ENCODE measurements at regions not wholly inside any gene's neighbourhood (a gene's known extent, or its start where the extent isn't known, plus 50 kb on each side); places are given as distances from the start of the nearest gene placed in this dataset.

- no peak for DNase-seq (ENCODE audit: low read depth)
Measured at GRCh38 chr16:51391798-51392511, 240.9 kb upstream of the SALL1 start.

- no peak for DNase-seq (ENCODE audit: low read depth)
Measured at GRCh38 chr16:51390877-51391276, 239.8 kb upstream of the SALL1 start.

- DNase-seq (ENCODE audit: low read depth), result no peak
Measured at GRCh38 chr16:51389881-51390280, 238.8 kb upstream of the SALL1 start.

DNA sequence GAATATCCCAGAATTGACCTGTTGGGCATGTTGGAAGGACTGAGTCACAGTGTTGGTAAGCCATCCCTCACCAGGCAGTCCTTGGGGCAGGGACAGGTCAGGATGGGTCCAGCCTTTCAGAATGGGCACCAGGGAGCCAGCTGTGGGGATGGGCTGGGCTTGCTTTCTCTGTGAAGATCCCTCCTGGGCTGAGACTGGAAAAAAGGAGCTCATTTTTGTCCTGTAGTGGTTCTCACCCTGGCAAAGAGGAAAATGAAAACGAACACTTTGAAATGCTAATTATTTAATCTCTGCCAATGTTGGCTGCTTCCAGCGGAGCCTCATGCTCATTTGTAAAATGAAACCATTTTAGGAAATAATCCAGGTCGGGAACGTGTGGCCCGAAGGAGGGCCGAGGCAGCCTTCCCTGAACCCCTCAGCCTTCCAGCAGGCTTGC is 237.5 kb upstream of the SALL1 start:
- DNase-seq (ENCODE audit: low read depth), result no peak

GRCh38 chr16:51383909-51384308 is 232.8 kb upstream of the SALL1 start:
- no peak for DNase-seq (ENCODE audit: low read depth)

DNA sequence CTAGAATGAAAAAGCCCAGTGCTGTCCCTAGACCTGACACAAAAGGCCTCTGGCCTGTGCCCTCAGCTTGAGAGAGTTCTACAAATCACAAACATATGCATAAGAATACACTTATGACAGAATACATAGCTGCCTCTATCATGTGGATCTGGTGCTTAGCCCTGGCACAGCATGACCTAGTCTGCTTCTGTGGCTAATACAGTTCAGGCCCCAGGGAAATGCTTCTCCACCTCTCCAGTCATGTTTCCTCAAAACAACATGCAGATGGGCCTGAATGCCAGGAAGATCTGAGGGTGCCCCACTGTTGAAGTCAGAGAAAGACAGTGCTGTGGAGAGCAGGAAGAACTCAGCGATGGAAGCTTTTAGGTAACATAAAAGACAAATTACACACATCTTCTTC is 231.9 kb upstream of the SALL1 start:
- DNase-seq (ENCODE audit: low read depth), result no peak

DNA sequence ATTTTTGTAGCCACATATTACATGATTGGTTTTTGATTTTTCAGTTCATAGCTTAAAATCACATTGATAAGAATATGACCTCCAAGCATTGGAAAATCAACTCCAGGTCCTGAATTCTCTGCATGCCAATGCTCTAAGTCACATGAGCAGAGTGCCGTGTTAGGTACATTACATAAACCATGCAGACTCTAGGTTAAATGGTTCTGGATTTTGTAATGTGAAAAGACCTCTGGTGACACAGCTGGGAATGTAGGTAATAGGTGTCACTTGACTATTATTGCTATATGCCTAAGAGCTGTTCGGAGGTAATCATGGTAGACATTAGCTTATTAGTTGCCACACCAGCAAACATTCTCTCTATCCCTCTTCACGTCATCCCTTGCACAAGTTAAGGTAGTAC is 231.1 kb upstream of the SALL1 start:
- no peak for DNase-seq (ENCODE audit: low read depth)

DNA sequence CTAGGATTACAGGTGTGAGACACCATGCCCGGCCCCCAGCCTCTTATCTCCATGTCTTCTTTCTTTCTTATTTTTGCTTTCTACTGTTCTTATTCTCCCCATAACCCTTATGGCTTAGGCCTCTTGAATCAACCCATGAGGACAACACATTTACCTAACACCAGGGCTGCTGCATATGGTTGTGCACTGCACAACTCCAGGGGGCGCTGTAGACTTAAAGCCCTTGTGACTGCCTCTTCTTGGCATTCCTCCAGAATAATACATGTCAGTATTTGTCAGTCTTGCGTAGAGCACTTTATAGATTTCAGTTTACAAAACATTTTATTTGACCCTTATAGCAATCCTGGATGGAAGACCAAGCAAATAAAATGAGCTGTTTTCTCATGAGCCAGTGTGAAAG is 225.0 kb upstream of the SALL1 start:
- no peak for DNase-seq (ENCODE audit: low read depth)

DNA sequence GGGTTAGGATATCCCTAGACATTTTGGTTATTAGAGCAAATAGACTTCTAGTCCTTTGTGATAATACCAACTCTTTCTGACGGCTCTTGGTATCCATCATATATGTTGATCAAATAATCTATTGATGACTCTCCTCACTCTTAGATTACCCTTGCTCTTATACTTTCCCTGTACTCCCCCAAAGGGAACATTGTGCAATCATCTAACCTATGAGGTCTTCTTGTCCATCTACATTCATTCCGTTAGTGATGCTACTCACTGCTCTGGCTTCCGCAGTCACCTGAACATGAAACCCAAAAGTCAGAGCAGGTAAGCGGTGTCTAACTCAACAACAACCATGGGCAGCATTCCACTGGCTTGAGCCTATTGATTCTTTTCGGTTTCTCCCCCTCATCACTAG is 223.7 kb upstream of the SALL1 start:
- no peak for DNase-seq (ENCODE audit: low read depth)

GRCh38 chr16:51374346-51374745 is 223.3 kb upstream of the SALL1 start:
- no peak for DNase-seq (ENCODE audit: low read depth)

DNA sequence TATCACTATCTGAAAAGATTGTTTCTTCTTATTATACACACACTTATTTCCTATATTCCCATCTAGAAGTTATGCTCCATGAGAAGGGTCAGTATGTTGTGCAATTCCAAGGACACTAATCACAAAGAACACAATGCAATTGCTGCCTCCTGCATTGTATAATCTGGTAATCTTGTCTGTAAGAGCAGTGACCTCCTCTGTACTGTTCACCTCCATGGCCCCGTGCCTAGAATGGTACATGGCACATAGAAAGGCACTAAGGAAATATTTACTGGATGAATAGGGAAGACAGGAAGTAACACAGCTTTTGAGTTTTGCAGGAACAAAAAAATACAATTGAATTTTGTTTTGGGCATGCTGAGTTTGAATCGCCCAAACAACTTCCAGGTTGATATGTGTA is 214.6 kb upstream of the SALL1 start:
- no peak for DNase-seq (ENCODE audit: low read depth)

DNA sequence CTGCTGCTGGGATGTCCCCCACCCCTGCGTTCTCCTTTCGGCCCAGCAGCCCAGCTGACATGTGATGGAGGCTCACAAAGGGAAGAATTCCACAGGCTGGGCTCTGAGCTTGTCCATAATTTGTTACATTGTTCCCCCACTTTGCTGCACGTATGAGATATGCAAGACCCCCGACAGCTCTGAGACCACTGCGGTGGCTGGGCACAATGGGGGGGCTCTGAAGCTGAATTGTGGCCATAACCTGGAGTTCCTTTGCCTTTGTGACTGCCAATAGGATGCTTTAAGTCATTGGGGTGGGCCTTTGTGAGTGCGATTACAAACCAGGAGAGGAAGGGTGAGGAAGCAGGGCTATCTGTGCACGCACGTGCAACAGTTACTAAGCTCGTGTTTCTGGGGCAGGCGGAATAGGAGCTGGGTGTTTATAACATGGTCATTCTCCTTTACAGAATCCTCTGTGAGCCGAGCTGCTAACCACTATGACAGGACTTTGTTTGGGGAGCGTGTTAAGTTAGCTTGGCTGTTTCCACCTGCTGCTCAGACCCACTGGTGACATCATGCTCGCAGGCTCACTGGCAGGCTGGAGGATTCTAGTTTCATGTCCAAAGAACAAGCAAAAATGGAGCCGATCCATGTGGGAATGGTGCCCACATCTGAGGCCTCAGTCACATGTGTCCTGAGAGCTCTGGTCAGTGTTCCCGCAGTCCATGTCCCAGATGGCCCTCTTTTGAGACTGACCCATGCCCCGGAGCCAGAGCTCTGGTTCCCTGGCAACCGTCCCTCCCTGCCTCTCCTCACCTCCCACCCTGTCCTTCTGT is 208.3 kb upstream of the SALL1 start:
- DNase-seq (ENCODE audit: low read depth), result no peak

DNA sequence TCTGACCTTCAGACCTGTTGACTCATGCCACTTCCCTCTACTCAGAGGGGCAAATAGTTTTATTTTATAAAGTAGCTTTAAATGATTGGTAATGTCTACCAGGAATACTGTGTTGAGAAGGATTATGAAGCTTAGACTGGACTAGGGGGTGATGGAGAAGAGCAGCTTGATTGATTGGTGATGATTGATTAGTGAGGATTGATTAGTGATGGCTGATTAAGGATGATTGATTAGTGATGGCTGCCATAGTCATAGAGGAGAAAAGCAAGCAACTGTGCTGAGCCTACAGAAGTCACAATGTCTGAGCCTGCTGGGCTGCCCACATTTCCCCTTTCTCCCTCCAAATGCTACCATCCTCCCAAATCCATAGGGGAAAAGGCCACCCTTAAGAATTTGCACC is 206.8 kb upstream of the SALL1 start:
- DNase-seq (ENCODE audit: low read depth), result no peak

- DNase-seq (ENCODE audit: low read depth), result no peak
Measured at GRCh38 chr16:51355875-51356274, 204.8 kb upstream of the SALL1 start.

- no peak for DNase-seq (ENCODE audit: low read depth)
Measured at GRCh38 chr16:51355195-51355594, 204.1 kb upstream of the SALL1 start.

DNA sequence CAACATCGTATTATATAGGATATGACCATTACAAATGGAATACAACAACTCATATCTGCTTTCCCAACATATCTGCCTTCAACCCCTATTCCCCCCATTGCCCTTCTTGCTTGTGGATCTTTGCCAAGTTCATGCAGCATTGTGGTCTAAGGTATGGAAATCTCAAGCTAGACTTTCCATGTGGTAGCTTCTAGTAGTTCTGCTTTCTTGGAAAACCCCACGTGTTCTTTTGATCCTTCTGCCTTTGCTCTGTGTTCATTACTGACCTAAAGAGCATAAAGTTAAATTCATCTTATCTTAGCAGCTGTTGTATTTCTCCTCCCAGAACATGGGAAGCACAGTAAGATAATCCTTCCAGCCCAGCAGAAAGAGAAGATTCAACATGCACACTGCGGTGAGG is 202.0 kb upstream of the SALL1 start:
- no peak for DNase-seq (ENCODE audit: low read depth)

GRCh38 chr16:51349626-51350025 is 198.6 kb upstream of the SALL1 start:
- DNase-seq (ENCODE audit: low read depth), result no peak

- no peak for DNase-seq (ENCODE audit: low read depth)
Measured at GRCh38 chr16:51343411-51343810, 192.3 kb upstream of the SALL1 start.

DNA sequence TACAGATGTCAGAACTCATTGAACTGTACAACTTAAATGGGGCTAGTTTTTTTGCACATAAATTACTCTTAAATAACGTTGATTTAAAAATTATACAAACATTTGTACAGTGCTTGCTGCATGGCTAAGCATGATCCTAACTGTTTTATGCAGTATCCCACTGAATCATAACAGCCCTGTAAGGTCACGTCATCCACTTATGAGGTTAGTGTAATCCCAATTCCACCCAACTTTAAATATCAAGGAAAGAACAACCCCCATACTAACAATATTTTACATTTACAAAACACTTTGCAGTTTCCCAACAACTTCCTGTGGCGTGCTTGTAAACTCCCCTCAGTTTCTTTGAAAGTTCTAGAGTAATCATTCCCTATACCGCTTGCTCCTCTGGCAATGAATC is 190.1 kb upstream of the SALL1 start:
- DNase-seq (ENCODE audit: low read depth), result no peak

DNA sequence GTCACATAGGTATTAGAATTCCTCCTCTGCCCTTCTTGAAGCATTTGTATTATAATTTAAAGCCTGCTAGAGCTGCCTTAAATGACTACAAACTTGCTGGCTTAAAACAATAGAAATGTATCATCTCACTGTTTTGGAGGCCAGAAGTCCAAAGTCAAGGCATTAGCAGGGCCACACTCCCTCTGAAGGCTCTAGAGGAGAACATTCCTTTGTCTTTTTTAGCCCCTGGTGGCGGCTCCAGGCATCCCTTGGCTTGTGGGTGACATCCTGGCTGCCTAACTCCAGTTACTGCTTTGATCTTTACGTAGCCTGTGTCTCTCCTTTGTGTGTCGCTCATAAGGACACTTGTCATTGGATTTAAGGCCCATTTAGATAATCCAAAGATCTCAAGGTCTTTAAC is 186.6 kb upstream of the SALL1 start:
- DNase-seq (ENCODE audit: low read depth), result no peak

DNA sequence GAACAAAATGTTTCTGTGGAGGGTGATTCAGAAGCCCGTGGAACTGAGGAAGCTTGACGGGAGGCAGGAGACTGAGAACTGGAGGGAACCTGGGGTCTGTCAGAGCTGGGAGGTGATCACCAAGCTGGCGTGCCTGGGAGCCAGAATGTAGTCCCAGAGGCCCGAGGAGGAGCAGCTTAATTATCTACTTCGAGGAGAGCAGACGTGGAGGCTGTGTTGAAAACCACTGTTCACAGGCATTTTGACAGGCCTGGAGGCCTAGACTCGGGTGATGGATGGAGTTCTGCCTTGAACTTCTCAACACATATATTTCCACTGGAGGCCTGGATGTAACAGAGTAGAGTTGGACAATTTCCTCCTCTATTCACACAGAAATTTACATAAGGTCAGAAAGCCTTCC is 177.7 kb upstream of the SALL1 start:
- no peak for DNase-seq (ENCODE audit: low read depth)

DNA sequence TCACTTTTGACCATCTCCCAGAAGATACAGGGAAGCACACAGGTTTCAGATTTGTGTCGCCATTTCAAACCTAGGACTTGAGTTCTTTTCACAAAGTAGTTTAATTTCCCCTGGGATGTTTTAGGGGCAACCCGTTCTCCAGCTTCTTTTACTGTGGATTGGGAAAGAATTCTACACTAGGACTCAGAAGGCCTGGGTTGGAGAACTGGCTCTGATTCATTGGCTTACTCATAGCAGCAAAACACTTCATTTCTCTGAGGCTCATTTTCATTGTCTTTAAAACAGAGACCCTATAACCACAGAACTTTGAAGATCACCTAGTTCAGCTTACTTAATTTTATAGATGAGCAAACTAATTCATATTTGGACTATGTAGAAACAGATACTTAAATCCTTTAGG is 175.9 kb upstream of the SALL1 start:
- DNase-seq (ENCODE audit: low read depth), result no peak

- DNase-seq (ENCODE audit: low read depth), result no peak
Measured at GRCh38 chr16:51326131-51326856, 175.2 kb upstream of the SALL1 start.
